ENCODE measurements at regions not wholly inside any gene's neighbourhood (a gene's known extent, or its start where the extent isn't known, plus 50 kb on each side); places are given as distances from the start of the nearest gene placed in this dataset.
"Not testable (repeated sequence)": the region's sequence is repeated elsewhere in the genome, so short reads cannot be mapped to it uniquely, and the experiment has no call there.

GRCh38 chr3:18618723-18619122 is 193.6 kb upstream of the SATB1 start:
- no peak for DNase-seq (ENCODE audit: low read depth)

- no peak for DNase-seq (ENCODE audit: low read depth)
Observed at GRCh38 chr3:18611991-18612390, 186.9 kb upstream of the SATB1 start.

- no peak for DNase-seq (ENCODE audit: low read depth)
Observed at GRCh38 chr3:18609187-18609586, 184.0 kb upstream of the SATB1 start.

- no peak for DNase-seq (ENCODE audit: low read depth)
Observed at GRCh38 chr3:18597919-18598318, 172.8 kb upstream of the SATB1 start.

GRCh38 chr3:18593231-18593630 is 168.1 kb upstream of the SATB1 start:
- no peak for DNase-seq (ENCODE audit: low read depth)

- DNase-seq (ENCODE audit: low read depth) = no peak
Observed at GRCh38 chr3:18591120-18591519, 166.0 kb upstream of the SATB1 start.

- DNase-seq (ENCODE audit: low read depth) = no peak
Observed at GRCh38 chr3:18586076-18586475, 160.9 kb upstream of the SATB1 start.

GRCh38 chr3:18585004-18585968 is 160.1 kb upstream of the SATB1 start:
- DNase-seq (ENCODE audit: low read depth) = no peak

GRCh38 chr3:18580268-18580667 is 155.1 kb upstream of the SATB1 start:
- no peak for DNase-seq (ENCODE audit: low read depth)

- DNase-seq (ENCODE audit: low read depth) = no peak
Observed at GRCh38 chr3:18579661-18580060, 154.5 kb upstream of the SATB1 start.

- no peak for DNase-seq (ENCODE audit: low read depth)
Observed at GRCh38 chr3:18575573-18575972, 150.4 kb upstream of the SATB1 start.

- no peak for DNase-seq (ENCODE audit: low read depth)
Observed at GRCh38 chr3:18572809-18573208, 147.7 kb upstream of the SATB1 start.

- DNase-seq (ENCODE audit: low read depth) = no peak
Observed at GRCh38 chr3:18567293-18567692, 142.2 kb upstream of the SATB1 start.

GRCh38 chr3:18562364-18563154 is 137.4 kb upstream of the SATB1 start:
- DNase-seq (ENCODE audit: low read depth) = no peak

GRCh38 chr3:18559331-18559842 is 134.2 kb upstream of the SATB1 start:
- no peak for DNase-seq (ENCODE audit: low read depth)

GRCh38 chr3:18558507-18558906 is 133.4 kb upstream of the SATB1 start:
- no peak for DNase-seq (ENCODE audit: low read depth)

GRCh38 chr3:18557216-18557615 is 132.1 kb upstream of the SATB1 start:
- no peak for DNase-seq (ENCODE audit: low read depth)

- no peak for DNase-seq (ENCODE audit: low read depth)
Observed at GRCh38 chr3:18556503-18557135, 131.5 kb upstream of the SATB1 start.

- no peak for DNase-seq (ENCODE audit: low read depth)
Observed at GRCh38 chr3:18556001-18556408, 130.9 kb upstream of the SATB1 start.

- not testable (repeated sequence) for DNase-seq (ENCODE audit: low read depth)
Observed at GRCh38 chr3:18552579-18553105, 127.5 kb upstream of the SATB1 start.

- no peak for DNase-seq (ENCODE audit: low read depth)
Observed at GRCh38 chr3:18546632-18547031, 121.5 kb upstream of the SATB1 start.

GRCh38 chr3:18544146-18544545 is 119.0 kb upstream of the SATB1 start:
- no peak for DNase-seq (ENCODE audit: low read depth)

Measured in amniotic epithelial cell (primary cell).